Osteoblast (primary cell): ENCODE measurements at regions not wholly inside any gene's neighbourhood (a gene's known extent, or its start where the extent isn't known, plus 50 kb on each side); places are given as distances from the start of the nearest gene placed in this dataset.
A peak's percentile ranks its signal among the peaks of the same experiment; 100 is the strongest.

ENCODE experiments used
- DNase-seq: peaks from one replicate; pipeline ENCODE4 v3.0.0; 2011; ENCODE audit warnings: low spot score, mixed read lengths; ENCODE audit not compliant: insufficient read length; ENCODE audit errors: missing footprints
- H2AFZ ChIP-seq: 2 replicates; pipeline ENCODE4 v1.6.0; 2011; ENCODE audit warnings: mild to moderate bottlenecking, low read length
- H3K27ac ChIP-seq: 2 replicates; pipeline ENCODE4 v1.5.1; 2011; ENCODE audit warnings: mild to moderate bottlenecking, low read depth, low read length, moderate library complexity
- H3K27me3 ChIP-seq: 2 replicates; pipeline ENCODE4 v1.6.0; 2012; ENCODE audit warnings: mild to moderate bottlenecking, control low read depth, inconsistent platforms, low read length, moderate library complexity; ENCODE audit not compliant: insufficient read depth
- H3K36me3 ChIP-seq: 2 replicates; pipeline ENCODE4 v1.5.1; 2011; ENCODE audit warnings: mild to moderate bottlenecking, low read length, control low read depth, moderate library complexity; ENCODE audit not compliant: insufficient read depth
- H3K4me1 ChIP-seq: 2 replicates; pipeline ENCODE4 v1.5.1; 2011; ENCODE audit warnings: mild to moderate bottlenecking, low read length, control low read depth, moderate library complexity; ENCODE audit not compliant: insufficient read depth
- H3K4me2 ChIP-seq: 2 replicates; pipeline ENCODE4 v1.6.0; 2011; ENCODE audit warnings: mild to moderate bottlenecking, low read length; ENCODE audit not compliant: insufficient read depth
- H3K4me3 ChIP-seq: fragments of 200-600 bp; sonication (generic); 3 replicates; pipeline ENCODE4 v1.5.1; 2012; ENCODE audit warnings: mild to moderate bottlenecking, low read length, inconsistent platforms; ENCODE audit not compliant: insufficient read depth
- H3K79me2 ChIP-seq: 2 replicates; pipeline ENCODE4 v1.6.0; 2012; ENCODE audit warnings: mild to moderate bottlenecking, low read length, control low read depth, inconsistent platforms; ENCODE audit not compliant: insufficient read depth
- H3K9me3 ChIP-seq: 2 replicates; pipeline ENCODE4 v1.5.1; 2011; ENCODE audit warnings: low read depth, low read length, control low read depth
- H4K20me1 ChIP-seq: 2 replicates; pipeline ENCODE4 v1.6.0; 2012; ENCODE audit warnings: mild to moderate bottlenecking, low read length, control low read depth; ENCODE audit not compliant: insufficient read depth
- TF ChIP-seq, protein P1 (sequence below): IDR thresholded peaks from 2 replicates; pipeline ENCODE4 v1.5.1; 2011; ENCODE audit warnings: mild to moderate bottlenecking, low read depth, low read length, moderate library complexity; ENCODE audit errors: extremely low read depth

DNA sequence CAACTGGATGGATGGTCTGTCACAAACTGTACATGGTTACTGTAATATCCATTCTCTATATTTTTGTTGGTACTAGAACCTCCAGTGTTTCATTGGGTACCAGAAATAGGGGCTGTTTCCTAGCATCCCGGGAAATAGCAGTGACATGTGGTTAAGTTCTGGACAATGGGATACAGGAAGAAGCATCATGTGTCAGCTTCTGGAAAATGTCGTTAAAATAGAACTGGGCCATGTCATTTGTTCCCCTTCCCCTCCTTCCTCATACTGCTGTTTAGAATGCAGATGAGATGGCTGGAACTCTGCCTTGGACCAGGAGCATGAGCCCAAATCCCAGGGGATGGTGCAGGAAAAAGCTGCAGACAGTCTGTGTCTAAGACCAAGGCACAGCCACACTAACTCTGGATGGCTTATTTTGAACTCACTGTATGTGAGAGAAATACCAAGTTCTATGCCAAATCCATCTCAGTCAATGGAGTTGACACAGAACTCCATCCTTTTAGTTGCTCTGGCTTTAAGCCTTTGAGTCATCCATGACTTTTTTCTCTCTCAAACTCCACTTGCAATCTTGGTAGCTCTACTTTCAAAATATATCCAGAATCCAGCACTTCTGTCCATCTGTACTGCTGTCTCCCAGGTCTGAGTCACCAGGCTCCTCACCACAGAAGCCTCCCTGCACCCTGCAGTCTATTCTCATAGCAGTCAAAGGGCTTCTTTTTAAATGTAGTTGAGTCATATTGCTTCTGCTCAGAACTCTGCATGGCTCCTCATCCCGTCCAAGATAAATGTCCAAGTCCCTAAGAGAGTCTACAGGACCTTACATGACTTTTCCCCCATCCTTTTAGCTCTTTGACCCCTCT, 184.2 kb downstream of the NSG2 start:
- H3K36me3 ChIP-seq, result no peaks in the 10 kb centered on the region
- no peak overlapping the region for H3K27ac ChIP-seq
- no peak overlapping the region for H3K4me3 ChIP-seq
- no peaks in the 10 kb centered on the region for H3K27me3 ChIP-seq
- no peaks in the 10 kb centered on the region for H3K9me3 ChIP-seq
- no peaks in the 10 kb centered on the region for H3K4me1 ChIP-seq
- H4K20me1 ChIP-seq, result no peaks in the 10 kb centered on the region
- TF ChIP-seq, protein P1, sequence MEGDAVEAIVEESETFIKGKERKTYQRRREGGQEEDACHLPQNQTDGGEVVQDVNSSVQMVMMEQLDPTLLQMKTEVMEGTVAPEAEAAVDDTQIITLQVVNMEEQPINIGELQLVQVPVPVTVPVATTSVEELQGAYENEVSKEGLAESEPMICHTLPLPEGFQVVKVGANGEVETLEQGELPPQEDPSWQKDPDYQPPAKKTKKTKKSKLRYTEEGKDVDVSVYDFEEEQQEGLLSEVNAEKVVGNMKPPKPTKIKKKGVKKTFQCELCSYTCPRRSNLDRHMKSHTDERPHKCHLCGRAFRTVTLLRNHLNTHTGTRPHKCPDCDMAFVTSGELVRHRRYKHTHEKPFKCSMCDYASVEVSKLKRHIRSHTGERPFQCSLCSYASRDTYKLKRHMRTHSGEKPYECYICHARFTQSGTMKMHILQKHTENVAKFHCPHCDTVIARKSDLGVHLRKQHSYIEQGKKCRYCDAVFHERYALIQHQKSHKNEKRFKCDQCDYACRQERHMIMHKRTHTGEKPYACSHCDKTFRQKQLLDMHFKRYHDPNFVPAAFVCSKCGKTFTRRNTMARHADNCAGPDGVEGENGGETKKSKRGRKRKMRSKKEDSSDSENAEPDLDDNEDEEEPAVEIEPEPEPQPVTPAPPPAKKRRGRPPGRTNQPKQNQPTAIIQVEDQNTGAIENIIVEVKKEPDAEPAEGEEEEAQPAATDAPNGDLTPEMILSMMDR, result no peak
- peak; percentile 81 for DNase-seq
- no peak overlapping the region for H3K4me2 ChIP-seq
- H2AFZ ChIP-seq, result no peak overlapping the region
- H3K79me2 ChIP-seq, result no peaks in the 10 kb centered on the region

DNA sequence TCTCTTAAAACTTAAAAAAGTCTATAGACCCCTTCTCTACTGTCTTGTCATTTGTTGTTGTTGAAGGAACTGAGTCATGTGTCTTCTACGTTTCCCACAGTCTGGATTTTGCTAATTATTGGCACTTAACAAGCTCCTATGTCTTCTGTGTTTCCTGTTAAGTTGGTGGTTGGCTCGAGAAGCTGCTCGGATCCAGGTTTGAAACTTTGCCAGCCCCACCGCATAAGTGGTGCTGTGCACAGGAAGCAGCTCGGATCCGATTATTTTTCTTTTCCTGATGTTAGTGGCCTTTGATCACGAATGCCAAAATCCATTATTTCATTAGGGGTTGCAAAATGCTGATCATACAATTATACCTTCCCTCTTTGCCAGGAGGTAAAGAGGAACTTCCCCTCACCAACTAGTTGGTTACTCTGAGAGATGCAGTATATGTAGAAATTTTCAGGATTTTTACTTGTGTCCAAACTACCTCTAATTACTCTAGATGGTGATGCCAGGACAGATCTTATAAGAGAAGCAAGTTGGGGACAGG, 186.5 kb downstream of the NSG2 start:
- Histone ChIP-seq H3K27ac (no peak overlapping the region), H3K4me1 (no peaks in the 10 kb centered on the region), H2AFZ (no peak overlapping the region), H3K36me3 (no peaks in the 10 kb centered on the region), H3K9me3 (no peaks in the 10 kb centered on the region), H4K20me1 (no peaks in the 10 kb centered on the region), H3K4me2 (no peak overlapping the region), H3K4me3 (no peak overlapping the region), H3K27me3 (no peaks in the 10 kb centered on the region), H3K79me2 (no peaks in the 10 kb centered on the region)
- TF ChIP-seq, protein P1, result no peak
- no peak for DNase-seq

DNA sequence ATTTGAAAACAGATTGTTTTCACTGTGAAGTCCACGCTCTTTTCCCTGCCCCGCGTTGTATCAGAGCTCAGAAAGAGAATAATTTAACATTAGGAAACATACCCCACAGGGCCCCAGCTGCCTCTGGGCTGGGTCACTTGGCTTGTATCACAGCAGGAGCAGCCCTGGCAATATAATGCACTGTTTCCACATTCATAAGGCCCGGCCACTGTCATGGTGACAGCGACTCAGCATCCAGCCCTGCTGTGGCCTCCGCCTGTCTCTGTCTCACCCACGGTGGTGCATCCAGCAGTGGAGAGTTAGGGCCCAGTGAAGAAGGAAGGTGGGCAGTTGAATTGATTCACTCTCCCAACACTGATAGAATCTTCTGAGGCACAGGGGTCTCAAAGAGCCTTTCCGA, 188.9 kb downstream of the NSG2 start:
- Histone ChIP-seq H3K4me3 (no peak overlapping the region), H4K20me1 (no peaks in the 10 kb centered on the region), H3K36me3 (no peaks in the 10 kb centered on the region), H3K27ac (no peak overlapping the region), H2AFZ (no peak overlapping the region), H3K27me3 (no peaks in the 10 kb centered on the region), H3K4me1 (no peaks in the 10 kb centered on the region), H3K4me2 (no peak overlapping the region), H3K79me2 (no peaks in the 10 kb centered on the region), H3K9me3 (peaks cover 1% of the 10 kb centered on the region)
- no peak for DNase-seq
- TF ChIP-seq, protein P1, result no peak

DNA sequence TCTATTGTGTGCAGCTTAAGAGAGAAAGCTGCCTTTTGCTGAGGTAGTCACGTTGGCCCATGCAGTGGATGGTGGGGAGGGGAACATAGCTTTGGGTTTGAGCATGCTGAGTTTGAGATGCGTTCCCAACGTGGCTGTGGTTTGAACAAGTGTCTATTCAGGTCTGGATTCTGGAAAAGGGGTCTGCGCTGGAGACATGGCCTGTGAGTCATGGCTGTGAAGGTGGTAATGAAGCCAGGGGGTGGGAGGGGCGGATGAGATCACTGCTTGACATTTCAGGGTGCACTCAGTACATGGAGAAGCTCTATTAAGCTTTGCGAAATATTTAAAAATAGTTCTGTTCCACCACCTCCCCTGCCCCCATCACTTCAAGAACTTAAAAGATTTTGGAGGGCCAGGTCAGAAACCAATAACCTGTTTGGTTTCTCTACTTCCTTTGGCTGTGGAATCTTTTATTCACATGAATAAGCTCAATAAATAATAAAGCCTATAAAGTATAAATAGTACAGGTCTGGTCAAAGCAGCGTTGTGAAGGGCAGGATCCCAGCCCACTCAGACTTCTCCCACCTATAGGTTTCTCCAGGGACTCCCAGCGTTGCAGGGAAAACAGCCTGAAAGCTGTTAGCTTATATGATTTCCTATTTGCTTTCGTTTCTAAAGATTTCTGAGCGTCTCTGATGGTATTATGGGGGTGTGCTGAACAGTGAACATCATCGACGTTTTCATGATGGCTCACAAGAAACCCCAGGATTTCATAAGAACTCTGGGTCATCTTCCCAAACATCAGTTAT, 189.9 kb downstream of the NSG2 start:
- Histone ChIP-seq H3K4me2 (peak overlapping the region; percentile 57), H4K20me1 (no peaks in the 10 kb centered on the region), H3K36me3 (no peaks in the 10 kb centered on the region), H2AFZ (peak overlapping the region; percentile 36), H3K27me3 (no peaks in the 10 kb centered on the region), H3K79me2 (no peaks in the 10 kb centered on the region), H3K4me1 (no peaks in the 10 kb centered on the region), H3K4me3 (peak overlapping the region; percentile 18), H3K9me3 (peaks cover 2% of the 10 kb centered on the region), H3K27ac (no peak overlapping the region)
- TF ChIP-seq, protein P1, result no peak
- DNase-seq, result no peak
